ENCODE measurements at regions not wholly inside any gene's neighbourhood (a gene's known extent, or its start where the extent isn't known, plus 50 kb on each side); places are given as distances from the start of the nearest gene placed in this dataset.
"Not testable (repeated sequence)": the region's sequence is repeated elsewhere in the genome, so short reads cannot be mapped to it uniquely, and the experiment has no call there.

GRCh38 chr1:14326857-14327256, 271.6 kb upstream of the KAZN start:
- no peak for FAIRE-seq
- DNase-seq (ENCODE audit: insufficient read length, low spot score): no peak

GRCh38 chr1:14328685-14329084, 269.8 kb upstream of the KAZN start:
- no peak for FAIRE-seq
- no peak for DNase-seq (ENCODE audit: insufficient read length, low spot score)

- FAIRE-seq: no peak
- DNase-seq (ENCODE audit: insufficient read length, low spot score): no peak
Measured at GRCh38 chr1:14332158-14332557, 266.3 kb upstream of the KAZN start.

GRCh38 chr1:14334336-14335176, 263.9 kb upstream of the KAZN start:
- FAIRE-seq: no peak
- DNase-seq (ENCODE audit: insufficient read length, low spot score): no peak

- DNase-seq (ENCODE audit: insufficient read length, low spot score) (no peak), FAIRE-seq (no peak)
Measured at GRCh38 chr1:14338509-14338908, 260.0 kb upstream of the KAZN start.

- FAIRE-seq: no peak
- DNase-seq (ENCODE audit: insufficient read length, low spot score): no peak
Measured at GRCh38 chr1:14339288-14339687, 259.2 kb upstream of the KAZN start.

- DNase-seq (ENCODE audit: insufficient read length, low spot score) (no peak), FAIRE-seq (no peak)
Measured at GRCh38 chr1:14340002-14340785, 258.3 kb upstream of the KAZN start.

- FAIRE-seq (no peak), DNase-seq (ENCODE audit: insufficient read length, low spot score) (no peak)
Measured at GRCh38 chr1:14341147-14341546, 257.3 kb upstream of the KAZN start.

GRCh38 chr1:14345946-14346550, 252.4 kb upstream of the KAZN start:
- no peak for FAIRE-seq
- DNase-seq (ENCODE audit: insufficient read length, low spot score): no peak

- FAIRE-seq (no peak), DNase-seq (ENCODE audit: insufficient read length, low spot score) (no peak)
Measured at GRCh38 chr1:14347186-14347585, 251.3 kb upstream of the KAZN start.

GRCh38 chr1:14347776-14348175, 250.7 kb upstream of the KAZN start:
- no peak for DNase-seq (ENCODE audit: insufficient read length, low spot score)
- FAIRE-seq: no peak

GRCh38 chr1:14350197-14350596, 248.3 kb upstream of the KAZN start:
- FAIRE-seq: no peak

GRCh38 chr1:14352897-14353296, 245.6 kb upstream of the KAZN start:
- DNase-seq (ENCODE audit: insufficient read length, low spot score): no peak
- FAIRE-seq: no peak

More at GRCh38 chr1:14350197-14350596, 248.3 kb upstream of the KAZN start:
- no peak for DNase-seq (ENCODE audit: insufficient read length, low spot score)

GRCh38 chr1:14361005-14361404, 237.5 kb upstream of the KAZN start:
- DNase-seq (ENCODE audit: insufficient read length, low spot score); FAIRE-seq: not testable (repeated sequence)

GRCh38 chr1:14362331-14362730, 236.2 kb upstream of the KAZN start:
- DNase-seq (ENCODE audit: insufficient read length, low spot score): no peak
- FAIRE-seq: no peak

- no peak for DNase-seq (ENCODE audit: insufficient read length, low spot score)
- no peak for FAIRE-seq
Measured at GRCh38 chr1:14363036-14363590, 235.4 kb upstream of the KAZN start.

- DNase-seq (ENCODE audit: insufficient read length, low spot score) (no peak), FAIRE-seq (no peak)
Measured at GRCh38 chr1:14363707-14364413, 234.6 kb upstream of the KAZN start.

GRCh38 chr1:14365301-14365988, 233.0 kb upstream of the KAZN start:
- FAIRE-seq (no peak), DNase-seq (ENCODE audit: insufficient read length, low spot score) (no peak)

GRCh38 chr1:14366091-14367018, 232.1 kb upstream of the KAZN start:
- no peak for FAIRE-seq
- DNase-seq (ENCODE audit: insufficient read length, low spot score): no peak

Data from GM19239 (cell line).